OCI-LY7 (cell line): ENCODE measurements at regions not wholly inside any gene's neighbourhood (a gene's known extent, or its start where the extent isn't known, plus 50 kb on each side); places are given as distances from the start of the nearest gene placed in this dataset.

Source experiments
- CTCF ChIP-seq: fragments of 200-600 bp; sonication (generic); conservative IDR thresholded peaks from 2 replicates; pipeline ENCODE4 v1.5.1; 2014; ENCODE audit warnings: mild to moderate bottlenecking, antibody characterized with exemption, low read length, moderate library complexity, mixed read lengths
- EZH2phosphoT487 ChIP-seq: fragments of 200-600 bp; sonication (generic); IDR thresholded peaks from 2 replicates; pipeline ENCODE4 v1.6.1; 2018; ENCODE audit warnings: low read depth, borderline replicate concordance, mild to moderate bottlenecking, mixed run types, antibody characterized with exemption, low read length, moderate library complexity, mixed read lengths

- TF ChIP-seq CTCF (no peak), EZH2phosphoT487 (no peak)
These were observed 291.9 kb downstream of the SH3GL2 start for GRCh38 chr9:17870722-17871121.
